ENCODE measurements at regions not wholly inside any gene's neighbourhood (a gene's known extent, or its start where the extent isn't known, plus 50 kb on each side); places are given as distances from the start of the nearest gene placed in this dataset.
"Not testable (repeated sequence)": the region's sequence is repeated elsewhere in the genome, so short reads cannot be mapped to it uniquely, and the experiment has no call there.

DNA sequence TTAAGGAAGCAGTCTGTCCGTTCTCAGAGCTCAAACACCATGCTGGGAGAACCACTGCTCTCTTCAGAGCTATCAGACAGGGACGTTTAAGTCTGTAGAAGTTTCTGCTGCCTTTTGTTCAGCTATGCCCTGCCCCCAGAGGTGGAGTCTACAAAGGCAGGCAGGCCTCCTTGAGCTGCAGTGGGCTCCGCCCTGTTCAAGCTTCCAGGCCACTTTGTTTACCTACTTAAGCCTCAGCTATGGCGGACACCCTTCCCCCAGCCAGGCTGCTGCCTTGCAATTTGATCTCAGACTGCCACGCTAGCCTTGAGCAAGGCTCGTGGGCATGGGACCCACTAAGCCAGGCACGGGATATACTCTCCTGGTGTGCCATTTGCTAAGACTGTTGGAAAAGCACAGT lies 180.7 kb upstream of the TMEM196 start:
- DNase-seq; H3K9me3 ChIP-seq (ENCODE audit: control insufficient read depth, low read length); H3K27ac ChIP-seq (ENCODE audit: low read depth in 1 of 2, low read length in 2 of 2); intact Hi-C loops (cut with DNase I); H3K4me3 ChIP-seq (ENCODE audit: low read length in 2 of 2); H3K4me1 ChIP-seq (ENCODE audit: control insufficient read depth in 1 of 2, insufficient read depth in 2 of 2, low read length in 2 of 2); ATAC-seq (ENCODE audit: low FRiP score); H3K27me3 ChIP-seq (ENCODE audit: control insufficient read depth in 1 of 2, insufficient read depth in 2 of 2, low read length in 1 of 2); H3K36me3 ChIP-seq (ENCODE audit: control insufficient read depth in 1 of 2, insufficient read depth in 2 of 2, low read length in 1 of 2): not testable (repeated sequence)
- WGBS, 2 donors, result 76 to 87% methylated on average over 7 of the region's 7 CpGs

DNA sequence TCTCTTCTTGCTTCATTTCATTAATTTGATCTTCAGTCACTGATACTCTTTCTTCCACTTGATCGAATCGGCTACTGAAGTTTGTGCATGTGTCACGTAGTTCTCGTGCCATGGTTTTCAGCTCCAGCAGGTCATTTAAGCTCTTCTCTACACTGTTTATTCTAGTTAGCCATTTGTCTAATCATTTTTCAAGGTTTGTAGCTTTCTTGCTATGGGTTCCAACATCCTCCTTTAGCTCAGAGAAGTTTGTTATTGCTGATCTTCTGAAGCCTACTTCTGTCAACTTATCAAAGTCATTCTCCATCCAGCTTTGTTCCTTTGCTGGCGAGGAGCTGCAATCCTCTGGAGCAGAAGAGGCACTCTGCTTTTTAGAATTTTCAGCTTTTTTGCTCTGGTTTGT lies 180.0 kb upstream of the TMEM196 start:
- H3K4me3 ChIP-seq (ENCODE audit: low read length in 2 of 2); H3K4me1 ChIP-seq (ENCODE audit: control insufficient read depth in 1 of 2, insufficient read depth in 2 of 2, low read length in 2 of 2); H3K36me3 ChIP-seq (ENCODE audit: control insufficient read depth in 1 of 2, insufficient read depth in 2 of 2, low read length in 1 of 2); H3K27me3 ChIP-seq (ENCODE audit: control insufficient read depth in 1 of 2, insufficient read depth in 2 of 2, low read length in 1 of 2); H3K27ac ChIP-seq (ENCODE audit: low read depth in 1 of 2, low read length in 2 of 2); H3K9me3 ChIP-seq (ENCODE audit: control insufficient read depth, low read length); intact Hi-C loops (cut with DNase I); DNase-seq; ATAC-seq (ENCODE audit: low FRiP score): not testable (repeated sequence)
- WGBS, 2 donors, result 88 to 89% methylated on average over 5 of the region's 5 CpGs

DNA sequence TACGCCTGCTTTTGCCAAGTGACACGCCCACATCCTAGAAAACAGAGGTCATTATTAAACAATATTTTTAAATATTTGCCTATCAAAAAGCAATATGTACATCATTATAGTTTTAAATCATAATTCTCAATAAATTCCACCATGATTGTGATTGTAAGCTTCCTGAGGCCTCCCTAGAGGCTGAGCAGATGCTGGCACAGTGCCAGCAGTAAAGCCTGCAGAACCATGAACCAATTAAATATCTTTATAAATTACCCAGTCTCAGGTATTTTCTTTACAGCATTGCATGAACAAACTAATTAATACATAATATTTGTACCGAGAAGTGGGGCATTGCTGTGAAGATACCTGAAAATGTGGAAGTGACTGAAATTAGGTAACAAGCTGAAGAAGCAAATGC lies 174.7 kb upstream of the TMEM196 start:
- intact Hi-C loops (cut with DNase I), result no loop called here

DNA sequence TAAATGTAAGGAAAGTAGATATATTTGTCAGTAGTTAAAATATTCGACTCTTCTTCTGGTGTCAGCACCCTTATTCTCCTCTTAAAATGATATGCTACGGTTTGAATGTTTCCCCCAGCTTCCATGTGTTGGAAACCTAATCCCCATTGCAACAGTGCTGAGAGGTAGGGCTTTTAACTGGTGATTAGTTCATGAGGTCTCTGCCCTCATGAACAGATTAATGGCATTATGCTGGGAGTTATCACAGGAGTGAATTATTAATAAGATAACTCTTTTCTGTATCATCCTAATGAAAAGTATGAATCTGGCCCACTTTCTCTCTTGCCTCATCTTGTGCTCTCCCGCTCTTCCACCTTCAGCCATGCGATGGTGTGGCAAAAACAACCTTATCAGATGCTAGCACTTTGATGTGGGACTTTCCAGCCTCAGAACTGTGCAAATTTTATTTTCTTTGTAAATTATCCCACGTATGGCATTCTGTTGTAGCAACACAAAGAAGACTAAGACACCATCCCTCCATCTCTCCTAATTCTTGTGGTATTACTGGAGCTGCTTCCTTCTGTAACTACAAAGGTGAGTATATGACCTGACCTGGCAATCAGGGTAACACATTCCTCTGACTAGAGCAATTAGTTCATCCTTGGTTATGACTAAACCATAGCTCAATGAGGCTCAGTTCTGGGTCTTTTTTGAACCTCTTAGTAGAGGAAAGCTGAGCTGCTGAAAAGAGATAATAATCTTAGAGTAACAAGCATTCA lies 171.1 kb upstream of the TMEM196 start:
- no peaks in the 10 kb centered on the region for H3K27me3 ChIP-seq (ENCODE audit: control insufficient read depth in 1 of 2, insufficient read depth in 2 of 2, low read length in 1 of 2)
- no peak overlapping the region for H3K4me3 ChIP-seq (ENCODE audit: low read length in 2 of 2)
- H3K9me3 ChIP-seq (ENCODE audit: control insufficient read depth, low read length), result no peaks in the 10 kb centered on the region
- 74 to 78% methylated on average over 5 of the region's 5 CpGs for WGBS, 2 donors
- DNase-seq (no peak), ATAC-seq (ENCODE audit: low FRiP score) (no peak)
- H3K27ac ChIP-seq (ENCODE audit: low read depth in 1 of 2, low read length in 2 of 2), result no peak overlapping the region
- H3K4me1 ChIP-seq (ENCODE audit: control insufficient read depth in 1 of 2, insufficient read depth in 2 of 2, low read length in 2 of 2), result no peaks in the 10 kb centered on the region
- no peaks in the 10 kb centered on the region for H3K36me3 ChIP-seq (ENCODE audit: control insufficient read depth in 1 of 2, insufficient read depth in 2 of 2, low read length in 1 of 2)
- intact Hi-C loops (cut with DNase I), result no loop called here

More for the DNA sequence above, 174.7 kb upstream of the TMEM196 start:
- DNase-seq (no peak), ATAC-seq (ENCODE audit: low FRiP score) (no peak)
- H3K9me3 ChIP-seq (ENCODE audit: control insufficient read depth, low read length), result no peaks in the 10 kb centered on the region
- 82 to 86% methylated on average over 3 of the region's 3 CpGs for WGBS, 2 donors
- H3K4me3 ChIP-seq (ENCODE audit: low read length in 2 of 2), result no peak overlapping the region
- no peaks in the 10 kb centered on the region for H3K4me1 ChIP-seq (ENCODE audit: control insufficient read depth in 1 of 2, insufficient read depth in 2 of 2, low read length in 2 of 2)
- H3K27ac ChIP-seq (ENCODE audit: low read depth in 1 of 2, low read length in 2 of 2), result no peak overlapping the region
- no peaks in the 10 kb centered on the region for H3K27me3 ChIP-seq (ENCODE audit: control insufficient read depth in 1 of 2, insufficient read depth in 2 of 2, low read length in 1 of 2)
- H3K36me3 ChIP-seq (ENCODE audit: control insufficient read depth in 1 of 2, insufficient read depth in 2 of 2, low read length in 1 of 2), result no peaks in the 10 kb centered on the region

DNA sequence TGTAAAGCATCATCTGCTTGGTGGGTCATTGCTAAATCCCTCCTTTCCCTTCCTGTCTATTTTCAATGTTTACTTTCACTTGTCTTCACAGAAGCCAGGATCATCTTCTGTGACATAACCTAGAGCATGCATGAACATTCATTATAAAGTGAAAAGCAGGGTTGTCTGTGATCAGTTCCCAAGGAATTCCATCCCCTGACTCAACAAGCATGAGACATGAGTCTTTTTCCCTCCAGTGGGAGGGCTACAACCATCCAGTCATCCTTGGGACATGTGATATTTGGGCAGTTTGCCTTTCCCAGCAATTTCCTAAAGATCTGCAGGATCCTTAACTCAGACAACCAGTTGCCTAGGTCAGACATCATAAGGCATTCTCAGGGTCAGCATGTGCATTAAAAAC lies 166.3 kb upstream of the TMEM196 start:
- Histone ChIP-seq H3K4me3 (ENCODE audit: low read length in 2 of 2) (no peak overlapping the region), H3K36me3 (ENCODE audit: control insufficient read depth in 1 of 2, insufficient read depth in 2 of 2, low read length in 1 of 2) (no peaks in the 10 kb centered on the region), H3K27ac (ENCODE audit: low read depth in 1 of 2, low read length in 2 of 2) (no peak overlapping the region), H3K9me3 (ENCODE audit: control insufficient read depth, low read length) (peaks cover 4% of the 10 kb centered on the region), H3K4me1 (ENCODE audit: control insufficient read depth in 1 of 2, insufficient read depth in 2 of 2, low read length in 2 of 2) (no peaks in the 10 kb centered on the region), H3K27me3 (ENCODE audit: control insufficient read depth in 1 of 2, insufficient read depth in 2 of 2, low read length in 1 of 2) (no peaks in the 10 kb centered on the region)
- ATAC-seq (ENCODE audit: low FRiP score) (no peak), DNase-seq (no peak)
- intact Hi-C loops (cut with DNase I), result no loop called here

DNA sequence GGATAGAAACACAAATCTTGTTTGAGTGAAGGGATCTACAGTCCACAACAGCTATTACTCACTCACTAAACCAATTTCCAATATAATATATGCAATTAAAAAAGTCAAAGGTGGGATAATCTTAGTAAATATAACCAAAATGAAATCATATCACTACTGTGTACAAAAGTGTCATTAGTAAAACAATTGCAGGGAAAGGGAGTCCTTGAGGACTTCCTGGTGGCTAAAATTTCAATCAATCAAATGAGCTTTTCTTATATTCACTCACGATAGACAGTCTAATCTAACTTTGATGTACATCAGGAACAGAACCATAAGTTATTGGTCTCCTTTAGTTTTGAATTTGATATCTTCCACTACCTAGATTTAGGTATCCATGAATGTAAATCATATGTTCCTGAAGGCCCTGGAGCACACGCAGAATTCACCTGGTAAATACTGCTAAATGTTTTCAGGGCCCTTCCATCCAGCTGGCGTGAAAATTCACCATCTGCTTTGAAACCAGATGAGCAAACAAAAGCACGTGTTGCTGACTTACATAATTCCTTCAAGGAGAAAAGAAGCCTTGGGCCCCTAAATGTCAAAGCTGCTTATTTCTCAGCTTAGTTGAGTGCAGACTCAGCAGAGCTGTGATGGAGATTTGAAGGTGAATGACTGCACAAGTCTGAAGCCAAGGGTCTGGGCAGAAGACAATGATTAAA lies 159.3 kb upstream of the TMEM196 start:
- Histone ChIP-seq H3K27me3 (ENCODE audit: control insufficient read depth in 1 of 2, insufficient read depth in 2 of 2, low read length in 1 of 2) (no peaks in the 10 kb centered on the region), H3K27ac (ENCODE audit: low read depth in 1 of 2, low read length in 2 of 2) (no peak overlapping the region), H3K4me3 (ENCODE audit: low read length in 2 of 2) (no peak overlapping the region), H3K9me3 (ENCODE audit: control insufficient read depth, low read length) (peaks cover 4% of the 10 kb centered on the region), H3K36me3 (ENCODE audit: control insufficient read depth in 1 of 2, insufficient read depth in 2 of 2, low read length in 1 of 2) (no peaks in the 10 kb centered on the region), H3K4me1 (ENCODE audit: control insufficient read depth in 1 of 2, insufficient read depth in 2 of 2, low read length in 2 of 2) (no peaks in the 10 kb centered on the region)
- intact Hi-C loops (cut with DNase I), result no loop called here
- 56 to 67% methylated on average over 4 of the region's 4 CpGs for WGBS, 2 donors
- ATAC-seq (ENCODE audit: low FRiP score), result no peak
- no peak for DNase-seq

DNA sequence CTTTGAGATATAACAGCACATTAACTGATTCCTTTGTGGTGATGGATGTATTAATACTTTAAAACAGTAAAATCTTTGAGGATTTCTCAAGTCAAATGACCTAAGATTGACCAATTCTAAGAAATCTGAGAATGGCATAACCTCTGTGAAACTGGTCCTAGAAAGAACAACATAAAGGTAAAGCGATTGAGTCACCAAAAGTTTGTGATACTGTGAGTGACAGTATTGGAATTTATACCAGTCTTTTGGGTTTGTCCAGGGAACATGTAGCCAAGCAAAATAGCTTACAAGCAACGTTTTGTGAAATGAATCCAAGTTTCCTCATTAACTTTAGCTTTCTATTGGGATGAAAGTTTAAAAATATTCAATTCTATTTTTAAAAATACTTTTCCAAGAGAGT lies 157.4 kb upstream of the TMEM196 start:
- H3K27me3 ChIP-seq (ENCODE audit: control insufficient read depth in 1 of 2, insufficient read depth in 2 of 2, low read length in 1 of 2), result no peaks in the 10 kb centered on the region
- no peaks in the 10 kb centered on the region for H3K36me3 ChIP-seq (ENCODE audit: control insufficient read depth in 1 of 2, insufficient read depth in 2 of 2, low read length in 1 of 2)
- 8 to 10% methylated on average over 2 of the region's 2 CpGs for WGBS, 2 donors
- ATAC-seq (ENCODE audit: low FRiP score) (no peak), DNase-seq (no peak)
- peaks cover 2% of the 10 kb centered on the region for H3K9me3 ChIP-seq (ENCODE audit: control insufficient read depth, low read length)
- no peak overlapping the region for H3K4me3 ChIP-seq (ENCODE audit: low read length in 2 of 2)
- intact Hi-C loops (cut with DNase I), result no loop called here
- no peak overlapping the region for H3K27ac ChIP-seq (ENCODE audit: low read depth in 1 of 2, low read length in 2 of 2)
- H3K4me1 ChIP-seq (ENCODE audit: control insufficient read depth in 1 of 2, insufficient read depth in 2 of 2, low read length in 2 of 2), result no peaks in the 10 kb centered on the region

DNA sequence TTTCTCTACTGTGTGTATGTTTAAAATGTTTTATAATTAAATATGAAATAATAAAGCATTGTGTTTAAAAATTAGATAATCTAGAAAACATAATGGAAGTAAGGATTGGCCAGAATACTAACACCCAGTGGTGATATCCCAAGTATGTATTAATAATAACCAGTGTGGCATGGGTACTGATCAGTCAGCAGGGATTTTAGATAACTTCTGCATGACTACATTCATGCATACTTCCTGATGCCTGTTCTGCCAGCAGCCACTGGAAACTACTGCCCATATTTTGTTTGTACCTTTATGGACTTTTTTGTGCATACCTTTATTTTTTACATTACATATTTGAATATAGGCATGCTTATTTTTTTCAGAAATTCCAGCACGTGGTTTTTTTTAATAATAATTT lies 156.6 kb upstream of the TMEM196 start:
- Histone ChIP-seq H3K9me3 (ENCODE audit: control insufficient read depth, low read length) (peaks cover 2% of the 10 kb centered on the region), H3K27ac (ENCODE audit: low read depth in 1 of 2, low read length in 2 of 2) (no peak overlapping the region), H3K27me3 (ENCODE audit: control insufficient read depth in 1 of 2, insufficient read depth in 2 of 2, low read length in 1 of 2) (no peaks in the 10 kb centered on the region), H3K36me3 (ENCODE audit: control insufficient read depth in 1 of 2, insufficient read depth in 2 of 2, low read length in 1 of 2) (no peaks in the 10 kb centered on the region), H3K4me1 (ENCODE audit: control insufficient read depth in 1 of 2, insufficient read depth in 2 of 2, low read length in 2 of 2) (no peaks in the 10 kb centered on the region), H3K4me3 (ENCODE audit: low read length in 2 of 2) (no peak overlapping the region)
- WGBS, 2 donors, result 53 to 55% methylated on average over 1 of the region's 1 CpG
- no peak for ATAC-seq (ENCODE audit: low FRiP score)
- no peak for DNase-seq
- intact Hi-C loops (cut with DNase I), result no loop called here

DNA sequence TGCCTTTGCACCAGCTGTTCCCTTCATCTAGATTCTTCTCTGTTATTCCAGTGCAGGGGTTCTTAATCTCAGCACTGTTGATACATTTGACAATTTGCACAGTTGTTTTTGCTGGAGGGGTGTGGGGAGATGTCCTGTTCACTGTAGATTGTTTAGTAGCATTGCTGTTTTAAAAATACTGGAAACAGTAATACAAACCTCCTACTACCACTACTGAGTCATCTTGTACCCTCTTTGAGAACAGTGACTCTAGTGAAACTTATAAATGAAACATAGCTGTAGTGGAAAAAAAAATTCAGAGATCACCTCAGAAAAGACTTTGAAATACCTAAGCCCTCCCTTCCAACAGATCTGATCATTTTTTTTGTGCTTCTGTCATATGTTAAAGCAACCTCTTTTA lies 154.8 kb upstream of the TMEM196 start:
- ATAC-seq (ENCODE audit: low FRiP score), result no peak
- H3K4me1 ChIP-seq (ENCODE audit: control insufficient read depth in 1 of 2, insufficient read depth in 2 of 2, low read length in 2 of 2), result no peaks in the 10 kb centered on the region
- no peak overlapping the region for H3K4me3 ChIP-seq (ENCODE audit: low read length in 2 of 2)
- no peaks in the 10 kb centered on the region for H3K36me3 ChIP-seq (ENCODE audit: control insufficient read depth in 1 of 2, insufficient read depth in 2 of 2, low read length in 1 of 2)
- no peak overlapping the region for H3K27ac ChIP-seq (ENCODE audit: low read depth in 1 of 2, low read length in 2 of 2)
- H3K9me3 ChIP-seq (ENCODE audit: control insufficient read depth, low read length), result no peaks in the 10 kb centered on the region
- intact Hi-C loops (cut with DNase I), result no loop called here
- no peak for DNase-seq
- H3K27me3 ChIP-seq (ENCODE audit: control insufficient read depth in 1 of 2, insufficient read depth in 2 of 2, low read length in 1 of 2), result no peaks in the 10 kb centered on the region

Measured in aorta (tissue), 5 donors.